WTC11 (cell line): ENCODE measurements at regions not wholly inside any gene's neighbourhood (a gene's known extent, or its start where the extent isn't known, plus 50 kb on each side); places are given as distances from the start of the nearest gene placed in this dataset.

Experiments
- CTCF ChIP-seq: fragments of 200-600 bp; IDR thresholded peaks from 2 replicates; pipeline ENCODE4 v1.8.0; 2022; ENCODE audit warnings: antibody characterized with exemption
- USF2 ChIP-seq: sonication (generic); formaldehyde crosslinking; IDR thresholded peaks from 2 replicates; pipeline ENCODE4 v1.8.1; 2023; ENCODE audit warnings: mild to moderate bottlenecking, missing genetic modification reagents, moderate library complexity

- no peak for TF ChIP-seq USF2 (CRISPR knock-in tag)
- no peak for TF ChIP-seq CTCF
These were observed 52.2 kb downstream of the ABCC12 start for GRCh38 chr16:48103591-48103990.
